HuH-7 (cell line): ENCODE measurements at regions not wholly inside any gene's neighbourhood (a gene's known extent, or its start where the extent isn't known, plus 50 kb on each side); places are given as distances from the start of the nearest gene placed in this dataset.

ENCODE experiments used
- DNase-seq: peaks from one replicate; pipeline ENCODE4 v3.0.0; 2011; ENCODE audit warnings: low spot score

DNA sequence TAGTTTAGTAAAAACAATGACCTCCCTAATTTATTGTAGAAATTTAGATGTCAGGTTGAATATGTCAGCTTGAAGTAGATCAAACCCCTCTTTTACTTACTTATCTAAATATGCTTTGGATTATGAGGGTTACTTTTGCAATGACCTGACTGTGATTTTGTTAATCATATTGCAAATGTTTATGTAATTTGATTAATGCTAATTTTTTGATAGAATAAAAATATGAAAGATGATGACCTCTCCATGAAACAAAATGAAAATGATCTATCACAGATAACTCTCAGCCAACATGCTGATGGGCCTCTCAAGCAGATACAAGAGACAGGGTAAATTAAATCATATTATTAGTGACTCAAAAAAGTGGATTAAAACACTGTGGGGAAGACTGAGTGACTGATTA is 131.0 kb downstream of the CEP57L1 start:
- no peak for DNase-seq

DNA sequence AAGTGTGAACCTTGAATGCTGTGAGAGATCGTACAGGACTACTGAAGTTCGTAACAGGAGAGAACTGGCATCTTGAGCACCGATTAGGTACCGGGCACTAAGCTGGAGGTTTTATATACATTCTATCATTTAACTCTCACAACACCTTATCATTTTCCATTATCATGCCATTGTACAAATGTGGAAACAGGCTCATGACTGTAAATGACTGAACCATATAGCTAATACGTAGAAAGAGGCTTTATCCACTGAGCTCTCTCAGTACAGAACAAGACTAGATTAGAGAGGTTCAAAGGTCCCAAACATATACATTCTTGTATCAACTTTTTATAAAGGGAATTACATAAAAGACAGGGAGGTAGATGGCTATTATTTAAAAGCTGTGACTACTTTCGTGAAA is 130.6 kb downstream of the CEP57L1 start:
- DNase-seq, result no peak

DNA sequence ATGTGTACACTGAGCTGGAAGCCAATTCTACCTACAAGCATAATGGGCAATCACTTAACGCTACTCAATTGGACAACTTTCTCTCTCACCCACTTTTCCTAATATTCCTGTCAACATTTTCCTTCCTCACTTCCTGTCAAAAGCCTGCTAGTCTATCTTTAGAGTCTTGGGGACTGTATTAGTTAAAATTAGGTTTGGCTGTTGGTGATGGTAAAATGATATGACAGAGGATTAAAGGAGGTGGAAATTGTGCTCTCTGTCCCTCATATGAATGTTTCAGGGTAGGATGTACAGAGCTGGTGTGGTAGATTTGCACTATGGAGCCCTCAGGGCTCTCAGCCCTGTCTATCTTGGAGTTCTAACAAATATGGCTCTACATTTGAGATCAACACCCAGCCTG is 129.7 kb downstream of the CEP57L1 start:
- DNase-seq, result no peak

DNA sequence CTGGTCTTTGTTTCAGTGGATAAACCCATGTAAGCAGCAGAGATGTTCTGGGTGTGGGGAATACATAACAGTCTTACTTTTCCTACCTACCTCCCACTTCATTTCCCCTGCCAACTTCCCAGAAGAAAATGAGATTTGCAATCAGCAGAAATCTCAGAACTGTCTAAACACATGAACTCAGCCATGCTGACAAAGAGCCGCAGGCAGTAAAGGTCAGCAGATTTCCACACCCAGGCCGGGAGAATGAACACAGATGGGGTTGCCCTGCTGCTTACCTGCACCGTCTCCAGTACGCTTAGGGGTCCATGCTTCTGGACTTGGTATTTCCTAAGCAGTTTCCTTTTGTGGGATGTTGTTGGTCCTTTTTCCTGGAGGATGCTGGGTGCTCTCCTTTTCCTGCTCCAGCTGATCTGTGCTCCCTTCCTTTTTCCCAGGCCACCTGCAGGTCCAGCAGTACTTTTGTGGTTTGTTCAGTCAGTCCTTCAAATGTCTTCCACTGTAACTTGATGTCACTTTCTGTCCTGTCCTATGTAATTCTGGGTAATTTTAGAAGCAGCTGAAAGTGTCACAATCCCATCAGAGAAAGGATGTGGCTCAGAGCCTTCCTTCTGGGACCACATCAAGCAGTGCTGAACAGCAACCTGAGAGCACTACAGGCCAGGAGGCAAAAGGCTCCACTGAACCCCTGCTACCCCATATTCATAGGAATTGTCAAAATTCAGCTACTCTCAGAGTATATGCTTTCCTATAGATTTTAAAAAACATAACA is 129.0 kb downstream of the CEP57L1 start:
- DNase-seq, result no peak

DNA sequence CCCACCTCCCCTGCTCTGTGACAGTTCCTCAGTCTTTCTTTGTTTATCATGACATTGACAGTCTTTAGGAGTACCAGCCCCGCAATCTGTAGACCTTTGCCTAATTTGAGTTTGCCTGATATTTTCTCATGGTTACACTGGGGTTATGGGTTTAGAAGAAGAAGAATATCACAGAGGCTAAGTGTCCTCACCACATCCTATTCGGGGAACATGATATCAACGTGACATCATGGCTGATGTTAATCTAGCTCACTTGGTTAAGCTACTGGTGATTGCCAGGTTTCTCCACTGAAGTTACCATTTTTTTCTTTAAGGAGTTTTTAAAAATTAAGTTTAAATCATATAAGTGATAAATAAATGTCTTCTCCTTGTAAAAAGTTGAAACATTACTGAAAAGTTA is 127.5 kb downstream of the CEP57L1 start:
- DNase-seq, result no peak

DNA sequence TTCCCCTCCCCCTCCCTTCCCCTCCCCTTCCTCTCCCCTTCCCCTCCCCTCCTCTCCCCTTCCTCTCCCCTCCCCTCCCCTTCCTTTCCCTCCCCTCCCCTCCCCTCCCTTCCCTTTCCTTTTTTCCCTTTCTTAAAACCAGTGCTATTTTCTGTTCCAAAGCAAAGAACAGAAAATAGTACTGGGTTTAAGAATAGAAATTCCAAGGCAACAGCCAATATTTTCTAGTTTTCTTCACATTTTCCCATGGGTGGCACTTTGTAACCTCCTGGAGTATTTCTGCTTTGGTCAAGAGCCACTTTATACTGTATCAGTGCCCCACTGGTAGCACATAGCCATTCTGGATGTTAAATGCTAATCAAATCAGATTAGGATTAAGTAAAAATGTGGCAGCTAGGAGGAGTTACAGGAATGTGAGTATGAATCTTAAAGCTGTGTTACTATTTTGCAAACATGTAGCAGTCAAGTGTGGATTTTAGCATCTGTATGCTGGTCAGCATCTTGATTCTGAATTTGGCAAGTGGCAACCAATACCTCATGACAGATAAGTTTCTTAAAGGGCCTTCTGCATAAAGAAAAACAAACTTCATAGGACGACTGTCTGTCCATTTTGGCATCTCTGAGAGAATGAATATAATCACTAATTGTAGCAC is 126.4 kb downstream of the CEP57L1 start:
- DNase-seq, result no peak
